ENCODE measurements at regions not wholly inside any gene's neighbourhood (a gene's known extent, or its start where the extent isn't known, plus 50 kb on each side); places are given as distances from the start of the nearest gene placed in this dataset.

DNA sequence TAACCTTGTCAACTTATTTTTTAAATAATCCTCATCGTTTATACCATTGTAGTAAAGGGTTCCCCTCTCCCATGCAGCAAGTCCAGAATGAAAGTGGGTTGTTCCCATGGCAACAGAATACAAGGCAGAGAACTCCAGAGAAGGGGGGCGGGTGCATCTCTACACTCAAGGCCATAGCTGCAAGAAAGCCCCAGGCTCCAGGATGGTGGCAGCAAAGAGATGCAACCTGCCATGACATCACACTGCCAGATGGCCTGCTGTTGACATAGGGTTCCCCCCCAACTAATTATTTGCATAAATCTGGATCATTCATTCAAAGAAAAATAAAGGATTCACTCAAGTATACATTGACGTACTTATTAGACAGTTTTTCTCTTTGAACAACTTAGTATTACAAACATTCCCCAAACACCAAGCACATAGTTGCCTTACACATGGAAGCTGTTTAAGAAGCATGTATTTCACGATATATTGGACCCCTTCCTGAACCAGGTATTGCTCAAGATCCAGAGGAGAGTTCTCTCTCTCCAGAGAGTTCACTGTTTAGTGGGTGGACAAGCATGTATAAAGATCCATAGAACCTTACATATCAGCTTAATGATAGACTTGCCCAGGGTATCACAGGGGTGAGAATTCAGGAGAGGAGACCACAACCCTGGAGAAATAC is 87.4 kb upstream of the KLF7 start:
- no peak overlapping the region for H3K27ac Mint-ChIP-seq
- Histone ChIP-seq H3K4me3 (ENCODE audit: control extremely low read depth in 1 of 5, extremely low read depth in 1 of 5, insufficient read depth in 1 of 5, low read depth in 2 of 5, low read length in 4 of 5) (no peak overlapping the region), H3K4me1 (ENCODE audit: control insufficient read depth in 2 of 2, insufficient read depth in 2 of 2, low read length in 2 of 2) (peaks cover 8 to 10% of the 10 kb centered on the region in 2 donors), H3K36me3 (replicated peaks in 1 of 2; ENCODE audit: control extremely low read depth in 1 of 2, control insufficient read depth in 1 of 2, extremely low read depth in 1 of 2, insufficient read depth in 2 of 2, low read length in 1 of 2) (no peaks in the 10 kb centered on the region), H3K9ac (ENCODE audit: low read length) (no peak overlapping the region), H3K27me3 (replicated peaks in 1 of 4; ENCODE audit: control extremely low read depth in 1 of 4, control insufficient read depth in 3 of 4, insufficient read depth in 4 of 4, low read length in 3 of 4) (no peaks in the 10 kb centered on the region), H2AFZ (ENCODE audit: insufficient read depth, low read depth, low read length, poor library complexity, severe bottlenecking) (no peak overlapping the region), H3K27ac (ENCODE audit: low read length in 2 of 2) (no peak overlapping the region), H3K9me3 (ENCODE audit: control extremely low read depth in 1 of 3, control insufficient read depth in 2 of 3, insufficient read depth in 1 of 3, low read length in 2 of 3) (no peaks in the 10 kb centered on the region), H3K79me2 (ENCODE audit: control insufficient read depth, insufficient read depth, low read length) (no peaks in the 10 kb centered on the region), H4K20me1 (ENCODE audit: control insufficient read depth, insufficient read depth, low read length, poor library complexity, severe bottlenecking) (no peaks in the 10 kb centered on the region), H3K4me2 (replicated peaks; ENCODE audit: low read depth, low read length, poor library complexity, severe bottlenecking) (no peak overlapping the region)
- WGBS (ENCODE audit: insufficient coverage) = 83% methylated on average over 2 of the region's 4 CpGs
- ChIA-PET POLR2A (no interaction called here), CTCF (no interaction called here)
- TF ChIP-seq, protein P1, sequence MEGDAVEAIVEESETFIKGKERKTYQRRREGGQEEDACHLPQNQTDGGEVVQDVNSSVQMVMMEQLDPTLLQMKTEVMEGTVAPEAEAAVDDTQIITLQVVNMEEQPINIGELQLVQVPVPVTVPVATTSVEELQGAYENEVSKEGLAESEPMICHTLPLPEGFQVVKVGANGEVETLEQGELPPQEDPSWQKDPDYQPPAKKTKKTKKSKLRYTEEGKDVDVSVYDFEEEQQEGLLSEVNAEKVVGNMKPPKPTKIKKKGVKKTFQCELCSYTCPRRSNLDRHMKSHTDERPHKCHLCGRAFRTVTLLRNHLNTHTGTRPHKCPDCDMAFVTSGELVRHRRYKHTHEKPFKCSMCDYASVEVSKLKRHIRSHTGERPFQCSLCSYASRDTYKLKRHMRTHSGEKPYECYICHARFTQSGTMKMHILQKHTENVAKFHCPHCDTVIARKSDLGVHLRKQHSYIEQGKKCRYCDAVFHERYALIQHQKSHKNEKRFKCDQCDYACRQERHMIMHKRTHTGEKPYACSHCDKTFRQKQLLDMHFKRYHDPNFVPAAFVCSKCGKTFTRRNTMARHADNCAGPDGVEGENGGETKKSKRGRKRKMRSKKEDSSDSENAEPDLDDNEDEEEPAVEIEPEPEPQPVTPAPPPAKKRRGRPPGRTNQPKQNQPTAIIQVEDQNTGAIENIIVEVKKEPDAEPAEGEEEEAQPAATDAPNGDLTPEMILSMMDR (IDR thresholded peaks at IDR 0.05) = no peak
- no peaks in the 10 kb centered on the region for H3K9me3 Mint-ChIP-seq (ENCODE audit: insufficient read depth)
- H3K4me3 Mint-ChIP-seq = no peak overlapping the region
- intact Hi-C loops (cut with micrococcal nuclease) = no loop called here
- H3K4me1 Mint-ChIP-seq = peaks cover 16% of the 10 kb centered on the region
- peaks cover 20% of the 10 kb centered on the region for H3K27me3 Mint-ChIP-seq
- no peak for DNase-seq
- no peak for ATAC-seq (ENCODE audit: low read depth)

DNA sequence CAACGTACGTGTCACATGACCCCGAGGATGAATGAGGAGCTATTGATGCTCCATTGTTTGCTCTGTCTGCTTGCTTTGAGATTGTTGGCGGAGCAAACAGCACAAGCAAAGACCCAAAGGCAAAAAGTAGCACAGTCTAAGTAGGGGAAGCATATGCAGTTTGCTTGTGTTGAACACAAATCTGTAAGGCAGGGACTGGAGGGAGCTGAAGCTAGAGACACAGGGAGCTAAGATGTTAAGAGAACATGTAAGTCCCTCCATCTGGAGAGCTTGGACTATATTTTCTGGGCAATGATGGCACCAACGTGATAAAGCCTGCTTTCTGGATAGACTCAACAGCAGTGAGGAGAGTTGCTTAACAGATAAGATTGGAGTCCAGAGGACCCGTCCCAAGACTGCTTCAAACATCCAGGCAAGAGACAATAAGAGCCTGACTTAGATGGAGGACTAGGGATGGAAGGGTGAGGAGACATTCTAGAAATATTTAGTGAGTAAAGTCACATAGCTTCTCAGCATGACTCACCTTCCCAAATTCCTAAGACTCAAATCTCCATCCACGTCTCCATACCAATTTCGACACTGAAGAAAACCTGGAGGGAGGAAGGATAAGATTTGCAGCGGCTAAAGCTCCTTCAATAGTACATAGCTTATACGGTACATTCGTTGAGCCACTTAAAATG is 88.1 kb upstream of the KLF7 start:
- Mint-ChIP-seq H3K4me1 (peaks cover 16% of the 10 kb centered on the region), H3K27ac (no peak overlapping the region), H3K4me3 (no peak overlapping the region), H3K27me3 (peaks cover 24% of the 10 kb centered on the region), H3K9me3 (ENCODE audit: insufficient read depth) (no peaks in the 10 kb centered on the region)
- Histone ChIP-seq H4K20me1 (ENCODE audit: control insufficient read depth, insufficient read depth, low read length, poor library complexity, severe bottlenecking) (no peaks in the 10 kb centered on the region), H3K4me2 (replicated peaks; ENCODE audit: low read depth, low read length, poor library complexity, severe bottlenecking) (no peak overlapping the region), H3K9me3 (ENCODE audit: control extremely low read depth in 1 of 3, control insufficient read depth in 2 of 3, insufficient read depth in 1 of 3, low read length in 2 of 3) (no peaks in the 10 kb centered on the region), H2AFZ (ENCODE audit: insufficient read depth, low read depth, low read length, poor library complexity, severe bottlenecking) (no peak overlapping the region), H3K36me3 (replicated peaks in 1 of 2; ENCODE audit: control extremely low read depth in 1 of 2, control insufficient read depth in 1 of 2, extremely low read depth in 1 of 2, insufficient read depth in 2 of 2, low read length in 1 of 2) (no peaks in the 10 kb centered on the region), H3K27me3 (replicated peaks in 1 of 4; ENCODE audit: control extremely low read depth in 1 of 4, control insufficient read depth in 3 of 4, insufficient read depth in 4 of 4, low read length in 3 of 4) (peaks cover 0 to 2% (median 0%) of the 10 kb centered on the region in 4 experiments), H3K79me2 (ENCODE audit: control insufficient read depth, insufficient read depth, low read length) (no peaks in the 10 kb centered on the region), H3K4me3 (ENCODE audit: control extremely low read depth in 1 of 5, extremely low read depth in 1 of 5, insufficient read depth in 1 of 5, low read depth in 2 of 5, low read length in 4 of 5) (no peak overlapping the region), H3K9ac (ENCODE audit: low read length) (no peak overlapping the region), H3K27ac (ENCODE audit: low read length in 2 of 2) (no peak overlapping the region), H3K4me1 (ENCODE audit: control insufficient read depth in 2 of 2, insufficient read depth in 2 of 2, low read length in 2 of 2) (peaks cover 8 to 10% of the 10 kb centered on the region in 2 donors)
- DNase-seq = no peak
- TF ChIP-seq EZH2 (IDR thresholded peaks at IDR 0.05; ENCODE audit: borderline replicate concordance, insufficient read depth, low read depth, low read length, poor library complexity, severe bottlenecking) = no peak
- TF ChIP-seq, protein P1 (IDR thresholded peaks at IDR 0.05) = no peak
- intact Hi-C loops (cut with micrococcal nuclease) = no loop called here
- ChIA-PET CTCF (no interaction called here), POLR2A (no interaction called here)
- WGBS (ENCODE audit: insufficient coverage) = 87% methylated on average over 6 of the region's 11 CpGs
- ATAC-seq (ENCODE audit: low read depth) = no peak

Measured in B cell (primary cell).